ENCODE measurements at regions not wholly inside any gene's neighbourhood (a gene's known extent, or its start where the extent isn't known, plus 50 kb on each side); places are given as distances from the start of the nearest gene placed in this dataset.

GRCh38 chr2:132038883-132039235, 122.9 kb downstream of the ANKRD30BL start:
- TF ChIP-seq EZH2phosphoT487 (IDR thresholded peaks at IDR 0.05; ENCODE audit: insufficient read depth, low read depth) (0 out of 2 replicates have a peak, but pooled peaks have one; percentile 17), EZH2 (IDR thresholded peaks at IDR 0.05; ENCODE audit: insufficient read depth, poor library complexity, severe bottlenecking) (peak; percentile 96)
